Gastrocnemius medialis (tissue), 4 donors: ENCODE measurements at regions not wholly inside any gene's neighbourhood (a gene's known extent, or its start where the extent isn't known, plus 50 kb on each side); places are given as distances from the start of the nearest gene placed in this dataset.

Experiments
- POLR2A ChIP-seq, 2 donors: fragments of 450-650 bp; IDR thresholded peaks; one replicate each; pipeline ENCODE4 v1.6.1; 2017; ENCODE audit warnings: antibody characterized with exemption in 2 of 2, mild to moderate bottlenecking in 2 of 2, moderate library complexity in 2 of 2
- TF ChIP-seq, protein P1 (sequence below), 5 experiments: fragments of 450-650 bp in 3 of 5; fragments of 200-600 bp in 2 of 5; sonication (generic) in 2 of 5; IDR thresholded peaks in 4 of 5; conservative IDR thresholded peaks in 1 of 5; 1 replicate in 4 of 5; 2 replicates in 1 of 5; pipeline ENCODE4 v1.5.1; 2016 to 2019; ENCODE audit warnings: antibody characterized with exemption in 5 of 5, mild to moderate bottlenecking in 3 of 5, moderate library complexity in 3 of 5

DNA sequence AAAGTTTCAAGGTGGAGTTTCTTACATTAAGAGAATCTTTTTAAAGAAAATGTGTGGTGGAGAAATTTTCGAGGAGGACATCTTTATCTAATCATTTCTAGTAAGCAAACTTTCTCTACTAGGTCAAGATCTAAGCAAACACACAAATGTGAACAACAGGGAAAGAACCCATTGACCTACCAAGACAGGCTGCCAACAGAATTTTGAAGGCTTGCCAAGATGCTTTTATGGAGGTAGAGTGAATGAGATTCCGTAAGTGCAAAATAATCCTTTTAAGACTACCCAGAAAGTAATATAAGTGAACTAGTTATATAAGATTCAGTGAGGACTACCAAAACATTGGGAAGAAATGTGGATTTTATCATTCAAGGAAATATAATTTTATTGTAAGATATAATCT is 357.1 kb upstream of the PDE3A start:
- TF ChIP-seq, protein P1, sequence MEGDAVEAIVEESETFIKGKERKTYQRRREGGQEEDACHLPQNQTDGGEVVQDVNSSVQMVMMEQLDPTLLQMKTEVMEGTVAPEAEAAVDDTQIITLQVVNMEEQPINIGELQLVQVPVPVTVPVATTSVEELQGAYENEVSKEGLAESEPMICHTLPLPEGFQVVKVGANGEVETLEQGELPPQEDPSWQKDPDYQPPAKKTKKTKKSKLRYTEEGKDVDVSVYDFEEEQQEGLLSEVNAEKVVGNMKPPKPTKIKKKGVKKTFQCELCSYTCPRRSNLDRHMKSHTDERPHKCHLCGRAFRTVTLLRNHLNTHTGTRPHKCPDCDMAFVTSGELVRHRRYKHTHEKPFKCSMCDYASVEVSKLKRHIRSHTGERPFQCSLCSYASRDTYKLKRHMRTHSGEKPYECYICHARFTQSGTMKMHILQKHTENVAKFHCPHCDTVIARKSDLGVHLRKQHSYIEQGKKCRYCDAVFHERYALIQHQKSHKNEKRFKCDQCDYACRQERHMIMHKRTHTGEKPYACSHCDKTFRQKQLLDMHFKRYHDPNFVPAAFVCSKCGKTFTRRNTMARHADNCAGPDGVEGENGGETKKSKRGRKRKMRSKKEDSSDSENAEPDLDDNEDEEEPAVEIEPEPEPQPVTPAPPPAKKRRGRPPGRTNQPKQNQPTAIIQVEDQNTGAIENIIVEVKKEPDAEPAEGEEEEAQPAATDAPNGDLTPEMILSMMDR (IDR thresholded peaks at IDR 0.05 in 4 of 5, conservative IDR thresholded peaks at IDR 0.05 in 1 of 5): no peak
- no peak for TF ChIP-seq POLR2A (IDR thresholded peaks at IDR 0.05)
